ENCODE measurements at regions not wholly inside any gene's neighbourhood (a gene's known extent, or its start where the extent isn't known, plus 50 kb on each side); places are given as distances from the start of the nearest gene placed in this dataset.

DNA sequence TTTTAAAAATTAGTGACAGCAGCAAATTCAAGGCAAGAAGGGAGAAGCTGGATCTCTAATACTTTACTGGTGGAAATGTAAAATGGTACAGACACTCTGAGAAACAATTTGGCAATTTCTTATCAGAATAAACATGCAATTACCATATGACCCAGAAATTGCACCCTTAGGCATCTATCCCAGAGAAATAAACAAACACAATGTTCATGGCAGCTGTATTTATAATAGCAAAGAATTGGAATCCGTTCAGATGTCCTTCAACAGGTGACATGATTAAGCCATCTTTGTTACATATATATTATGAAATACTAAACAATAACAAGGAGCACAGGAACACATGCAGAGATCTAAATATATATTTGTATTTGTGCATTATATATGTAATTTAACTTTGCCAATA, 756.5 kb downstream of the SLITRK1 start:
- no peak for TF ChIP-seq CTCF (conservative IDR thresholded peaks at IDR 0.05; ENCODE audit: low read length)
- no peak for TF ChIP-seq EZH2phosphoT487 (IDR thresholded peaks at IDR 0.05; ENCODE audit: borderline replicate concordance, low read depth, low read length)
